PFSK-1 (cell line): ENCODE measurements at regions not wholly inside any gene's neighbourhood (a gene's known extent, or its start where the extent isn't known, plus 50 kb on each side); places are given as distances from the start of the nearest gene placed in this dataset.

ENCODE experiments used
- FOXP2 ChIP-seq: optimal IDR thresholded peaks from 2 replicates; pipeline ENCODE3; 2011; ENCODE audit warnings: borderline replicate concordance, control low read depth, inconsistent platforms; ENCODE audit not compliant: insufficient read depth; ENCODE audit errors: extremely low read length, extremely low read depth
- POLR2AphosphoS5 ChIP-seq: IDR thresholded peaks from 2 replicates; pipeline ENCODE4 v1.6.1; 2012; ENCODE audit warnings: low read depth, mild to moderate bottlenecking, control low read depth, low read length, moderate library complexity
- SIN3A ChIP-seq: IDR thresholded peaks from 2 replicates; pipeline ENCODE4 v1.6.1; 2012; ENCODE audit warnings: mild to moderate bottlenecking, low read length, moderate library complexity, borderline replicate concordance; ENCODE audit not compliant: insufficient read depth
- TAF1 ChIP-seq: IDR thresholded peaks from 2 replicates; pipeline ENCODE4 v1.6.1; 2012; ENCODE audit warnings: low read length, control low read depth, borderline replicate concordance; ENCODE audit not compliant: insufficient read depth
- TF ChIP-seq, protein P1 (sequence below), 2 experiments: IDR thresholded peaks; 2 replicates each; pipeline versions ENCODE4 v1.6.1 to v1.8.0; 2011 to 2012; ENCODE audit warnings: low read depth in 2 of 2, low read length in 2 of 2, control low read depth in 1 of 2, inconsistent platforms in 1 of 2, mild to moderate bottlenecking in 1 of 2, moderate library complexity in 1 of 2; ENCODE audit not compliant: insufficient read depth in 1 of 2

DNA sequence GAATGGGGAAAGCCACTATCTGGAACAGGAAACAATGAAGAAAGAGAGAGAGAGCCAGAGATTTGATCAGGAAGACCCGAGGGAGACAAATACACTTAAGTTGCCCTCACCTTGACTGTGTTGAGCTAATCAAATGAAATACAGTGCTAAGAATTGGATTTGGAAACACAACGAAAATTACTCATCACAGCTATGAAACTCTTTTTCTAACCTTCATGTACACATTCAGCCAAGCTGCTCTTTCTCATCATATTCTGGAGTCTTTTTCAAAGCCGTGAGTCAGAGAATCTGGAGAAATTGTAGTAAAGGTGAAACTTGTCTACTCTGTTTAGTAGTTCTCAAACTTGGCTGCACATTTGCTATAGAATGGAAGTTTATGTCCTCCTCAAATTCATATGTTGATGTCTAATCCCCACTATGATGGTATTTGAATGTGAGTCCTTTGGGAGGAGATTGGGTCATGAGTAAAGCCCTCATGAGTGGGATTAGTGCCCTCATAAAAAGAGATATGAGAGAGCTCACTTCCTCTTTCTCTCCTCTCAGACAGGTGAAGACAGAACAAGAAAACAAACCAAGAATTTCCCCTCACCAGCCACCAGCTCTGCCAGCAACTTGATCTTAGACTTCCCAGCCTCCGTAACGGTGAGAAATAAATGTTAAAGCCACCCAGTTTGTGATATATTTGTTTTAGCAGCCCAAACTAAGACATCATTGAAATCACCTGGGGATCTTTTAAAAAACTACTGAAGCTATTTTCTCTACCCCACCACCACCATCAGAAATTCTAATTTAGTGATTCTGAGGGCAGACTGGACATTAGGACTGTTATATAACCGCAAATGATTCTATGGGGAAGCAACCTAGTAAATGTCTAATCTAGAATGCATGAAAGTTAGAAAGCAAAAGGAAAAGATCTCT lies 143.6 kb upstream of the GRM7 start:
- TF ChIP-seq FOXP2: no peak
- no peak for TF ChIP-seq SIN3A
- TF ChIP-seq POLR2AphosphoS5: no peak
- TF ChIP-seq, protein P1, sequence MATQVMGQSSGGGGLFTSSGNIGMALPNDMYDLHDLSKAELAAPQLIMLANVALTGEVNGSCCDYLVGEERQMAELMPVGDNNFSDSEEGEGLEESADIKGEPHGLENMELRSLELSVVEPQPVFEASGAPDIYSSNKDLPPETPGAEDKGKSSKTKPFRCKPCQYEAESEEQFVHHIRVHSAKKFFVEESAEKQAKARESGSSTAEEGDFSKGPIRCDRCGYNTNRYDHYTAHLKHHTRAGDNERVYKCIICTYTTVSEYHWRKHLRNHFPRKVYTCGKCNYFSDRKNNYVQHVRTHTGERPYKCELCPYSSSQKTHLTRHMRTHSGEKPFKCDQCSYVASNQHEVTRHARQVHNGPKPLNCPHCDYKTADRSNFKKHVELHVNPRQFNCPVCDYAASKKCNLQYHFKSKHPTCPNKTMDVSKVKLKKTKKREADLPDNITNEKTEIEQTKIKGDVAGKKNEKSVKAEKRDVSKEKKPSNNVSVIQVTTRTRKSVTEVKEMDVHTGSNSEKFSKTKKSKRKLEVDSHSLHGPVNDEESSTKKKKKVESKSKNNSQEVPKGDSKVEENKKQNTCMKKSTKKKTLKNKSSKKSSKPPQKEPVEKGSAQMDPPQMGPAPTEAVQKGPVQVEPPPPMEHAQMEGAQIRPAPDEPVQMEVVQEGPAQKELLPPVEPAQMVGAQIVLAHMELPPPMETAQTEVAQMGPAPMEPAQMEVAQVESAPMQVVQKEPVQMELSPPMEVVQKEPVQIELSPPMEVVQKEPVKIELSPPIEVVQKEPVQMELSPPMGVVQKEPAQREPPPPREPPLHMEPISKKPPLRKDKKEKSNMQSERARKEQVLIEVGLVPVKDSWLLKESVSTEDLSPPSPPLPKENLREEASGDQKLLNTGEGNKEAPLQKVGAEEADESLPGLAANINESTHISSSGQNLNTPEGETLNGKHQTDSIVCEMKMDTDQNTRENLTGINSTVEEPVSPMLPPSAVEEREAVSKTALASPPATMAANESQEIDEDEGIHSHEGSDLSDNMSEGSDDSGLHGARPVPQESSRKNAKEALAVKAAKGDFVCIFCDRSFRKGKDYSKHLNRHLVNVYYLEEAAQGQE (IDR thresholded peaks at IDR 0.05; ENCODE audit: insufficient read depth in 1 of 2, low read depth in 2 of 2, low read length in 2 of 2): no peak
- TF ChIP-seq TAF1: no peak

DNA sequence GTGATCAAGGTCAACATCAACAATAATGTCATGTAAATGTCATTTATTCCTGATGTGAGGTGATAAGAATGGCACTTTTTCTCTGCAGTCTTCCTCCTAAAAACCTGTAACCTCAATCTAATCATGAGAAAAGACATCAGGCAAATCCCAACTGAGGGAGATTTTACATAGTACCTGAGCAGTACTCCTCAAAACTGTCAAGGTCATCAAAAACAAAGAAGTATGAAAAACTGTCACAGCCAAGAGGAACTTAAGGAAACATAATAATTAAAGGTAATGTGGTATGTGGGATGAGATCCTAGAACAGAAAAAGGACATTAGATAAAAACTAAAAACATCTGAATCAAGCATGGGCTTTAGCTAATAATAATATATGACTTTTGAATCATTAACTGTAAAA lies 140.9 kb upstream of the GRM7 start:
- TF ChIP-seq SIN3A (no peak), FOXP2 (no peak), POLR2AphosphoS5 (no peak), TAF1 (no peak)
- TF ChIP-seq, protein P1 (IDR thresholded peaks at IDR 0.05; ENCODE audit: insufficient read depth in 1 of 2, low read depth in 2 of 2, low read length in 2 of 2): no peak

DNA sequence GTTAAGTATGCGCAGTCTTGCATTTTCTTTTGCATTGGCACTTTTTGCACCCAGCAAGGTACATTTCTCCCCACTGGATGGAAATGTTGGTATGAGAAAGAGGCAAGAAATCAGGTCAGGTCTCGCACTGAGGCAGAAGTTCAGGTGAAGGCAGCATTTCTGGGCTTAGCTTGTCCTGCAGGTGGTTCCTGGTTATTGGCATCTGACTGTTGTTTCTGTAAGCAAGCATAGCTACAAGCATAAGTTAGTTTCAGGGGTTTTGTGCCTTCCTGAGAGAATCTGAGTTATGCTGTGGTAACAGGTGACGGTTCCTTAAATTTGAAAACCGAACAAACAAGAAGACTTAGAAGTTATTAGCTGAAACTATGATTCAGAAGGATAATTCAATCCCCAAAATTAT lies 139.4 kb upstream of the GRM7 start:
- TF ChIP-seq FOXP2 (no peak), POLR2AphosphoS5 (no peak), TAF1 (no peak), SIN3A (no peak)
- TF ChIP-seq, protein P1 (IDR thresholded peaks at IDR 0.05; ENCODE audit: insufficient read depth in 1 of 2, low read depth in 2 of 2, low read length in 2 of 2): no peak

GRCh38 chr3:6723205-6723604 lies 137.7 kb upstream of the GRM7 start:
- TF ChIP-seq TAF1 (no peak), POLR2AphosphoS5 (no peak), FOXP2 (no peak), SIN3A (no peak)
- TF ChIP-seq, protein P1 (IDR thresholded peaks at IDR 0.05; ENCODE audit: insufficient read depth in 1 of 2, low read depth in 2 of 2, low read length in 2 of 2): no peak
